Muscle layer of colon (tissue), 2 donors: ENCODE measurements at regions not wholly inside any gene's neighbourhood (a gene's known extent, or its start where the extent isn't known, plus 50 kb on each side); places are given as distances from the start of the nearest gene placed in this dataset.

ENCODE experiments used
- H3K27ac ChIP-seq: one replicate; pipeline ENCODE4 v1.7.0; 2013; ENCODE audit warnings: low read depth, mild to moderate bottlenecking, low read length, moderate library complexity
- H3K27me3 ChIP-seq, 2 donors: one replicate each; pipeline ENCODE4 v1.7.0; 2013; ENCODE audit warnings: low read length in 2 of 2, mild to moderate bottlenecking in 2 of 2; ENCODE audit not compliant: insufficient read depth in 2 of 2, control insufficient read depth in 1 of 2
- H3K36me3 ChIP-seq: one replicate; pipeline ENCODE4 v1.7.0; 2013; ENCODE audit warnings: mild to moderate bottlenecking, low read length; ENCODE audit not compliant: insufficient read depth
- H3K4me1 ChIP-seq: one replicate; pipeline ENCODE4 v1.7.0; 2013; ENCODE audit warnings: mild to moderate bottlenecking, low read length; ENCODE audit not compliant: insufficient read depth
- H3K4me3 ChIP-seq, 2 donors: one replicate each; pipeline ENCODE4 v1.7.0; 2013; ENCODE audit warnings: low read length in 2 of 2, low read depth in 1 of 2, mild to moderate bottlenecking in 1 of 2, moderate library complexity in 1 of 2
- H3K9ac ChIP-seq: one replicate; pipeline ENCODE4 v1.7.0; 2013; ENCODE audit warnings: low read length
- H3K9me3 ChIP-seq: one replicate; pipeline ENCODE4 v1.7.0; 2013; ENCODE audit warnings: mild to moderate bottlenecking, low read length
- donor health status: abdominal sarcoma.
- donor health status: Adenocarcinoma of cecum.

DNA sequence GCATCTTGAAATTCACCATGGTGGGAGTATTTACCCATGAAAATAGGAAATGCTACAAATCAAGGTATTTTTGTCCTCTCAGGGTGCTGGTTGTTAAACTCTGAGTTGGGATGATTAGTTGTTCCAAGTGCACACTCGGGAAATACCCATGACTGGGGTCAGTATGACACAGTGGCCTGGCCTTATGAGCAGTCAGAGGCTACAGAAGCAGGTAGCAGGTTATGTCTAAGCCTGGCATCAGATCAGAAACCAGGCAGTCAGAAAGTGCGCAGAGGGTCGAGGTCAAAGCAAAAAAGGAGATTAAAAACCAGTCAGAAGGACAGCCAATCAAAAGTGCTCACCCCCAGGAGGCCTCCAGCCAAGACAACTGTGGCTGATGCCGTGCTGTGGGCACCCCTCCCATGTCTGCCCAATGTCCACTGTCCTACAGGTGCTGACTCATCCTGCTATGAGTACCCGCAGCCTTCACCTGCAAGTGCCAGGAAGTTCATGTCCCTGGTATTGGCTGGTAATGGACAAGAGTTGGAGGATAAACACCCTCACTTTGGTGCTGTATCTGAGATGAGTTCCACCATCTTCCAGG lies 117.4 kb upstream of the SLC24A3 start:
- no peaks in the 10 kb centered on the region for H3K36me3 ChIP-seq
- no peaks in the 10 kb centered on the region for H3K9me3 ChIP-seq
- H3K9ac ChIP-seq = no peak overlapping the region
- no peaks in the 10 kb centered on the region for H3K27me3 ChIP-seq
- H3K27ac ChIP-seq = no peak overlapping the region
- H3K4me1 ChIP-seq = no peaks in the 10 kb centered on the region
- no peak overlapping the region for H3K4me3 ChIP-seq

DNA sequence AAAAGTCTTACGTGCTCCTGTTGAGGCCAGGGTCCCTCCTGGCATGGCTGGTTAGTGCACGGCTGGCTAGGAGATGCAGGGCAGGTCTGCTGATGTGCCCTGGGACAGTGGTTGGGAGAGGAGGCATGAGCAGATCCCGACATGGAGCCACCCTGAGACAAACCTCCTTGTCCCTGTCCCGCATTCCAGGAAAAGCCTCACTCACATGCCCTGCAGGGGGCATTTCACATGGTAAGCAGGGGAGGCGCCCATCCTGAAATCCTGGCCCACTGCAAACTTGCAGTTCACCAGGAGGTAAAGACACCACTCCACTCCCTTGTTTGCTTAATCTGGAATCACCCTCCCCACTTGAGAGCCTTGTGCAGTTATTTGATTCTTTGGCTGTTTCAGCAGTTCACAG lies 116.7 kb upstream of the SLC24A3 start:
- H3K9ac ChIP-seq = no peak overlapping the region
- H3K27ac ChIP-seq = no peak overlapping the region
- H3K36me3 ChIP-seq = no peaks in the 10 kb centered on the region
- no peaks in the 10 kb centered on the region for H3K4me1 ChIP-seq
- no peak overlapping the region for H3K4me3 ChIP-seq
- H3K9me3 ChIP-seq = no peaks in the 10 kb centered on the region
- no peaks in the 10 kb centered on the region for H3K27me3 ChIP-seq

DNA sequence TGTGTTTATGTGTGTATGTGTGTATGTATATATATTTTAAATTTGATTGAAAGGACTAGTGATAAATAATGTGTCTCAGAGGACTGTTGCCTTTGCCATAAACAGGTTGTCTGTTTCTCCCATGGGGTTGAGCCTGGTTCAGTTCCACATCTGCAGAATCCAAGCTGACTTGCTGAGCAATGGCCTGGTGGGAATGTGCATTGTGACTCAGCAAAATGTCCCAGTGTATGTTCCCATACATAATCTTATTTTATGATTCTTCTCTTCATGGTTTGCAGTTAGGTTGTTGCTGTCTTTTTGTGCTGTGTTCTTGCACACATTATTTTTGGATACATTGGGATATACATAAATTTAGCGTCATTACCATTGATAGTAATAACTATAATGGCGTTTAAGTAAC lies 115.6 kb upstream of the SLC24A3 start:
- no peaks in the 10 kb centered on the region for H3K9me3 ChIP-seq
- no peak overlapping the region for H3K9ac ChIP-seq
- H3K4me3 ChIP-seq = no peak overlapping the region
- H3K27me3 ChIP-seq = no peaks in the 10 kb centered on the region
- no peaks in the 10 kb centered on the region for H3K4me1 ChIP-seq
- H3K36me3 ChIP-seq = no peaks in the 10 kb centered on the region
- no peak overlapping the region for H3K27ac ChIP-seq

DNA sequence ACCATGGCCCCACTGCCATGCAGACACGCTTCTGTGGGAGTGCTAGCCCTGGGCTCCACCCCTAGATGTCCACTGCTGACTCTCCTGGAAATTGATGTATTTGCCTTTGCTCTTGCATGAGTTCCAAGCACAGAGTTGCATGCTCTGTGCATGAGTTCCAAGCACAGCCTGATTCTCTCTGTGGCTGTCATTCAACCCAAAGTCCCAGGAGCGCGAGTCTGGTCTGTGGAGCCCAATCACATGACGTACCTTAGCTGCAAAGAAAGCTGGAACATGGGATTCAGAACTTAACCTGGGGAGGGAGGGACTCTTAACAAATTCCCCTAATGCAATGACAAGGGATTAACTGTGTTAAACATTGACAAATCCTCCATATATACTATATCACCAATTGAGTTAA lies 114.3 kb upstream of the SLC24A3 start:
- Histone ChIP-seq H3K4me3 (no peak overlapping the region), H3K9me3 (no peaks in the 10 kb centered on the region)

DNA sequence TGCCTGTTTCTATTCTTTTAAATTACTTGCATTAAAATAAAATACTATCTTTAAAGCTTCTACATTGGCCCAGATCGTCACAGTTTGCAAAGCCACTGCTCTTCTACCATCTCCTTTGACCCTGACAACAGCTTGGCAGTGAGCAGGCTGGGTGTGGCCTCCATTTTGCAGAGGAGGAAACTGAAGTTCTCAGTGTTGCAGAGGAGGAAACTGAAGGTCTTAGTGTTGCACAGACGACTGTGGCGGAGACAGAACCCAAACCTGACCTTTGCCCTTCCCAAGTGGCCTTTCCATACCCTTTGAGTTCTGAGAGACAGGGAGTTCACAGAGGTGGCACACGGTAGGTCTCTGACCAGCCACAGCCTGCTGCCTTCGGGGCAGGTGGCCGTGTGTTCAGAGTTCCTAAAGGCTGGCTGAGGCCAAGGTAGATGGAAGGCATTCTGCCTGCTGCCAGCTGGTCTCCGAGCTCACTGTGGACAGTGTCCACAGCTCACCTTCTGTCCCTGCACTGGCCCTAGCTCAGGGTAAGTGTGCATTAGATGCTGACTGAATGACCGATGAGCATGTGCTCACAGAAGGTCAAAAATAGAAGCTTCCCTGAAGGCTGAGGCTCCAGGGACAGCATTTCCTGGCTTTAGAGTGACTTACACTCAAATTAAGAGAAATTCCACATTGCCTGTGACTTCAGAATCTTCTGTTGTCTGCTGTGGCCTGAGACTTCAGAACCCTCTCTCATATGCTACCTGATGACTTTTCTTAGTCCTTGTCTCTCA lies 113.5 kb upstream of the SLC24A3 start:
- no peak overlapping the region for H3K4me3 ChIP-seq
- H3K27ac ChIP-seq = no peak overlapping the region
- H3K9ac ChIP-seq = no peak overlapping the region
- no peaks in the 10 kb centered on the region for H3K27me3 ChIP-seq
- no peaks in the 10 kb centered on the region for H3K36me3 ChIP-seq
- no peaks in the 10 kb centered on the region for H3K4me1 ChIP-seq
- H3K9me3 ChIP-seq = no peaks in the 10 kb centered on the region

More for the DNA sequence above, 114.3 kb upstream of the SLC24A3 start:
- Histone ChIP-seq H3K9ac (no peak overlapping the region), H3K4me1 (no peaks in the 10 kb centered on the region), H3K27ac (no peak overlapping the region), H3K36me3 (no peaks in the 10 kb centered on the region), H3K27me3 (no peaks in the 10 kb centered on the region)

DNA sequence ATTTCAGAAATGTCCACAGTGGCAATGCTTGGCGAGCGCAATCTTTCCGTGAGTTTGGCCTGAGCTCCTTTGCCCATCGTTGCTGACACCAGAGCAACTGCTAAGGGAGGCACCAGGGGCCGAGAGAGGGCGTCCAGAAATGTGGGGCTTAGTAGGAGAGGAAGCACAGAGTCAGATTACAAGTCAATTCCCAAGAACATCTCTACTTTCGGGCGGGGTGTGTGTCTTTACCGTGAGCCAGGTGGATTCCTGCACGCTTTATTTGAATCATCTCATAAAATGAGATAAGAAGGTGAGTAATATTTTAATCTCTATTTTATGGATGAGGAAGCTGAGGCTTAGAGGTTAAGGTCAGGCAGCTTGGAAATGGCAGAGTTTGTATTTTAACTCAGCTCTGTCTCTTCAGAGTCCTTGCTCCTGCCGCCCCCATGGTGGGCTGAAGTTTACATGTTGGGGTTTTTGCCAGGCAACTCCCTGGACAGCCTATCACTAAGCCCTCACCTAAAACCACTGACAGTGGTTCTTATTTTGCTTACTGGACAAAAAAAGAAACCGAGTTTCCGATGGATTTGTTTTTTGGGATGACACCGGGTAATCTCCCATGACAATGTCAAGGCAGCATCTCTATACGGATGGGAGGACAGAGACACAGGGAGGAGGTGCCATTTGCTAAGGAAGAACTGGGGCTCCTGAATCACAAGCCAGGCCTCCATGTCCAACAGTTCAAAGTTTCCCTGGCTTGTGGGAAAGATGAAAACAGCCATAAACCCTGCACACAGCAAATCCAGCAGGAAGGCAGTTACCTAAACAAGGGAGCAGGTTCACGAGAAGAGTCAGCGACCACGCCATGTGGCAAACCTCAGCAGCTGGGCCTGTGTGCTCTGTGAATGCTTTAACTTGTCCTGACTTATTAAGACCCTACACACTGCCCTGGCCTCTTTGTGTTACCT lies 112.6 kb upstream of the SLC24A3 start:
- Histone ChIP-seq H3K4me3 (no peak overlapping the region), H3K9ac (no peak overlapping the region), H3K36me3 (no peaks in the 10 kb centered on the region), H3K4me1 (no peaks in the 10 kb centered on the region), H3K9me3 (no peaks in the 10 kb centered on the region), H3K27me3 (no peaks in the 10 kb centered on the region), H3K27ac (no peak overlapping the region)

DNA sequence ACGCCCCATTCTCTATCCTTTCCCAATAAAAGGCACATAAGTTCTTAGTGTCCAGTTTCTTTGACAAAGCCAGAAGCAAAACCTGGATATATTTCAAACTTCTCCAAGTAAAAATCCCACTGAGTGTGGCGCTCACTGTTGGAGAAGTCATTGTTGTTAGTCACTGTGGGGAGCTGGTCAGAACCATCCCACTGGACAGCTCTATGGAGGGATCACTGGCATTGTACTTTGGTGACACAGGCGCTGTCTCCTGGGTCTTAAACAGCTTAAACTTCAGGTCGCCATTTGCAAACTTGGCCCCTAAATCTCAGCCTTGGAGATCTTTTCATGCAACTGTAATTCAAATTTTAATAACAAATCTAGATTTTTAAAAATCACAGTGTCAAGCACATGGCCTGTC lies 111.5 kb upstream of the SLC24A3 start:
- H3K9ac ChIP-seq = no peak overlapping the region
- H3K27me3 ChIP-seq = no peaks in the 10 kb centered on the region
- H3K4me3 ChIP-seq = no peak overlapping the region
- no peaks in the 10 kb centered on the region for H3K9me3 ChIP-seq
- H3K36me3 ChIP-seq = no peaks in the 10 kb centered on the region
- no peaks in the 10 kb centered on the region for H3K4me1 ChIP-seq
- H3K27ac ChIP-seq = no peak overlapping the region

DNA sequence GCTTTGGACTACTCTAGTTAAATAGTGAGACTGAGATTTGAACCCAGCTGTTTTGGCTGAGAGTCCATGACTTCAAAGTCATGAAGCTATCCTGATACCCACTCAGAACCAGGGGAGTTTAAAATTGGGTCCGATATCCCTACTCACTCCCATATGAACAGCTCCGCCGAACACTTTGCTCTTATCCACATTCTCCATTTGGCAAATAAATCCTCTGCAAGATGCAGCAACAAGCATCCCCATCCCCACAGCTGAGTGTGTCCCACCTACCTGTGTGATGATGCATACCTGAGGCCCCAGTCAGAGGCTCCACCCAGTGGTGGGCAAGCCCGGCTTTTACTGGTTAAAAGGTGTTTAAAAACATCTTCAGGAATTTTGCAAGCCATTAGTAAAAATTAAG lies 108.3 kb upstream of the SLC24A3 start:
- Histone ChIP-seq H3K9me3 (no peaks in the 10 kb centered on the region), H3K36me3 (no peaks in the 10 kb centered on the region), H3K4me1 (no peaks in the 10 kb centered on the region), H3K4me3 (no peak overlapping the region), H3K27me3 (no peaks in the 10 kb centered on the region), H3K27ac (no peak overlapping the region), H3K9ac (no peak overlapping the region)

DNA sequence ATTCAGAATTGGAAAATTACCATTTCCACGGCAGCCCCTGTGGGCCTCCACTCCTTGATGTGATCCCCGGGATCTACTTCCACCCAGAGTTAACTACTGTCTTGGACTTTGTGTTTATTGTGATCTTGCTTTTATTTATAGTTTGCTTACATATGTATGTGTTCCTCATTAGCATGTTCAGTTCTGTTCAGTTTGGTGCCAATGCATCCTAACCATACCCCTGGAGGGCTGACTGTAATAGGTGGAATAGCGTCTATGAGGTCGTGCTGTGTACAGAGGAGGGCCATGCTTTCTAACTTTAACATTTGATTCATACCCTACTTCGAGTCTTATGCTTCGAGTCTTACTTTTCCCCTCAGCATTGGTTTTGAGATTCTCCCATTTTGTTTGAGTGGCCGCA lies 104.3 kb upstream of the SLC24A3 start:
- Histone ChIP-seq H3K9me3 (no peaks in the 10 kb centered on the region), H3K4me1 (peaks cover 14% of the 10 kb centered on the region), H3K36me3 (no peaks in the 10 kb centered on the region), H3K9ac (no peak overlapping the region), H3K27ac (no peak overlapping the region), H3K27me3 (no peaks in the 10 kb centered on the region), H3K4me3 (no peak overlapping the region)

DNA sequence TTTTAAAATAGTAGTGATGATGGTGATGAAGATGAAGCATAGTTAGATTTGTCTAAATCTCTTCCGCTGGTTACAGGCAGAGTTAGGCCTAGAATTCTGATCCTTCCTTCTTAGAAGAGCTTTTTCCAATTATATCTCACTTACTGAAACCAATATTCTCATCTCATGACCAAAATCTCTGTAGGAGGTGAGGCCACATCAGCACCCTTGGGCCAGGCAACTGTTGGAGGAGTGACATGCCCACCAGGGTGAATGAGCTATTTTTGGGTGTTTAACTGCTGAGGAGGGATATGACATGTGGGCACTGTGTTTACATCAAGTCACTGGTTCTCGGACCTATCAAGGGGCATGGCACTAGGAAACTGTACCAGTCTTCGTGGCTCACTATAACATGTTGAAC lies 102.2 kb upstream of the SLC24A3 start:
- H3K27ac ChIP-seq = no peak overlapping the region
- H3K9me3 ChIP-seq = no peaks in the 10 kb centered on the region
- no peaks in the 10 kb centered on the region for H3K27me3 ChIP-seq
- no peak overlapping the region for H3K4me3 ChIP-seq
- H3K4me1 ChIP-seq = peaks cover 14% of the 10 kb centered on the region
- H3K9ac ChIP-seq = no peak overlapping the region
- H3K36me3 ChIP-seq = no peaks in the 10 kb centered on the region

DNA sequence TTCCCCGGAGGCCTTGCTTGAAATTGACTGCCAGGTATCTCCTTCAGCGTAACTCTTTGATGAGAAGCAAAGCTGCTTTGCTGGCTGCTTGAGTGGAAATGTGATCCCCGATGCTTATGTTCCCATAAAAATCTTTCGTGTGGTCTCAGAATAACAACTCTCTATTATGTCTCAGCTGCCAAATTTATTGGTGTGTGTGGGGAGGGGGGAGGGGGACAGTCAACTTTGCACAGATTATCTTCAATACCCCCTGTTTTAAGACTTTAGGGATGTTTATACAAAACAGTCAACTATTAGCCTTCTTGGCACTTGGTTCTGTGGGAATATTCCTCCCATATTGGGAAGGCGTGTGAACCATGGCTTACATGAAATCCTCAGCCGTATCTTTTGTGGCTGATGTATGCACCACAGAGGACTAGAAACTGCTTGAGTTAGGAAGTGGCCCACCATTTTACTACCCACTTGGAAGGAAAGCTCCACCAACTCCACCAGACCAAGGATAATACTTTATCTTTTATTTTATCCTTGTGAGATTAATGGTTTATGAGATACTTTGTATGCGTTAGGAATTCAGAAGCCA lies 101.5 kb upstream of the SLC24A3 start:
- H3K27ac ChIP-seq = peak overlapping the region; percentile 27
- no peak overlapping the region for H3K9ac ChIP-seq
- H3K36me3 ChIP-seq = no peaks in the 10 kb centered on the region
- no peak overlapping the region for H3K4me3 ChIP-seq
- peaks cover 14% of the 10 kb centered on the region for H3K4me1 ChIP-seq
- no peaks in the 10 kb centered on the region for H3K9me3 ChIP-seq
- H3K27me3 ChIP-seq = no peaks in the 10 kb centered on the region
